HG03469 (cell line): ENCODE measurements at regions not wholly inside any gene's neighbourhood (a gene's known extent, or its start where the extent isn't known, plus 50 kb on each side); places are given as distances from the start of the nearest gene placed in this dataset.

Experiments
- ATAC-seq: cut with Tn5 transposase; IDR thresholded peaks from one replicate; pipeline ENCODE4 v1.9.1; 2021; ENCODE audit warnings: mild to moderate bottlenecking, moderate library complexity, moderate number of reproducible peaks; ENCODE audit not compliant: unreplicated experiment

GRCh38 chr2:235139956-235140800, 188.4 kb downstream of the SH3BP4 start:
- no peak for ATAC-seq

DNA sequence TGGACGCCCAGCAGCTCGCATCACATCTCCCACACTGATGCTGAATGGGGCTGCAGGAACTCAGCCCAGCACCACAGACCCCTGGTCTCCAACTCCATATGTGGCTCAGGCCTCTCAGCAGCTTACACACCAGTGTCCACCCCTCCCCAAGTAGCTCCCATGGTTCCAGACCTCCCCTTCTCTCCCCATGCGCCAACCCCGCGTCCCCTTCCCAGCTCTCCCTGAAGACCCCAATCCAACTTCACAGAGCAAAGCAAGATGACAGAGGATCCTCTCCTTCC, 188.9 kb downstream of the SH3BP4 start:
- ATAC-seq, result no peak

- no peak for ATAC-seq
These were observed 189.8 kb downstream of the SH3BP4 start for GRCh38 chr2:235141411-235142128.

GRCh38 chr2:235142601-235143000, 190.8 kb downstream of the SH3BP4 start:
- ATAC-seq, result no peak

DNA sequence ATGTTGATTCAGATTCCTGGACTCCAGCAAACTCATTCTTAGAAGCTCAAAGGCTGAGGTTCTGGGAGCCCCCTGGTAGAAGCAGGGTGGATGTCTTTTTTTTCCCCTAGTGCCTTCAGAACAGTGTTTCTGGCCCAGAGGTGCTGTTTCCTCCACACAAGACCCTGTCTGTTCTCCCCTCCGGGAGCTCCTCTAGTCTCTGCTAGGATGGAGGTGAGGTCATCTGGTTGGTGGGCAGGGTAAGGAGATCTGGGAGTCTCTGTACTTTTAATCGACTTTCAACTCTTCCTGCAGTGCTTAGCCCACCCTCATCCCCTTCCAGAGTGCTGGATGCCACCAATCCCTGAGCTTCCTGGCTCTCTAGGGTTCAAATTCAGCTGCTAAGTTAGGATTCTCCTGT, 192.0 kb downstream of the SH3BP4 start:
- no peak for ATAC-seq

GRCh38 chr2:235144291-235144690, 192.5 kb downstream of the SH3BP4 start:
- no peak for ATAC-seq

DNA sequence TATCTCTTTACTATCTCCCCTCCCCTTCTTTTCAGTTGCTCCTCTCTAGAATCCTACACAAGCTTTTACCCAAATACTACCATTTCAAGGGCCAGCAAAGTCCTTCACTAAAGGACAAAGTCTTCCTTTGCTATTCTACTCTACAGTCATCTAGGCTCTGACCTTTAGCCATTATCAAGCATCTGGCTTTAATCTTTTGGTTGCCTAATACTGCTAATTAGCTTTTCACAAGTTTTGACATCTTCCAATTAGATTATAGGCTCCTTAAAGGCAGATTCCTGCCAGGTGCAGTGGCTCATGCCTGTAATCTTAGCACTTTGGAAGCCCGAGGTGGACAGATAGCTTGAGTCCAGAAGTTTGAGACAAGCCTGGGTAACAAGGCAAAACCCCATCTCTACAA, 194.4 kb downstream of the SH3BP4 start:
- no peak for ATAC-seq

DNA sequence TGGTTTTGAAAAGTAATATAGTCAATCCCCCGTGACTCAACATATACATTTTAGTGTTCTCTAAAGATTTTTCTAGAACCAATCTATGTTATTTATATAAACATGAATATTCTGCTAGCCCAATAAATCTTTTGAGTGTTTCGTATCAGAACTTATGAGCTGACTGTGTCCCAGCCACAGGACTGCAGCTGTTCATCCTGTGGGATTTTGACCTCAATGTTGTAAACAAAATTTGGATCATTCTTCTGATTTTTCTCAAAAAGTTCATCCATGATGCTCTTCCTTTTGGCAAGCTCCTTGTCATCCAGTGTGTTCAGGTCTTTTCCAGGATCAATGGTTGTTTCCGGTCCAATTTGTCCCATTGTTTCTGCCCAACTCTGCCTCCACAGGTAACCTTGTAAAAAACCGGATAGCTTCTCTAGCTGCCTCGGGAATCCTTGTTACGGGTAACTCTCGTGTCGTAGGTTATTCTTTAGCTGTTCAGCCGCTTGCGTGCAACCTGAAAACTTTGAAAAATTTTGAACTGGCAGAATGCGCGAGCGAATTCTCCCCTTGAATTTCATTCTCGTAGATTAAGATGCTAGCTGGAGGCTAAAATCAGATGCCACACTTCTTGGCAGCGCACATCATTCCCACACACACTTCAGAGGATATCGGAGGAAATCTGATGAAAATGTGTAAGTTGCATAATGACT, 195.2 kb downstream of the SH3BP4 start:
- no peak for ATAC-seq

- no peak for ATAC-seq
These were observed 196.7 kb downstream of the SH3BP4 start for GRCh38 chr2:235148201-235149170.

- no peak for ATAC-seq
These were observed 197.4 kb downstream of the SH3BP4 start for GRCh38 chr2:235149240-235149659.

DNA sequence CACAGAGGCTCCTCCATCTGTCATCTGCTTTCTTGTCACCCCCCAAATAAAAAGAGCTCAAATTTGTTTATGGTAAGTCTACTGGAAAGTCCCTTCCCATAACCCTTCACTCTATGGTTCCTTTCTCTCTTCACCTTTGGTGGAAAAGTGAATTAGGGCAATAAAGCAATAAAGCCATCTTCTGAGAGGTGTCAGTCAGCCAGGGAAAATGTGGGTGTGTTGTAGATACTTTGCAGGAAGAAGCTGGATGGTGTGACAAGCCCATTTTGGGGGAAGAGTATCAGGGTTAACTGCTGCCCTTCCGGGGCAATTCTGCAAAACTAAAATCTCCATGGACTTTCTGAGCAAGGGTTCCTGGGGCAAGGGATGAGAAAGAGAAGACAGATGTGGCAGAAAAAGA, 197.9 kb downstream of the SH3BP4 start:
- ATAC-seq, result no peak

DNA sequence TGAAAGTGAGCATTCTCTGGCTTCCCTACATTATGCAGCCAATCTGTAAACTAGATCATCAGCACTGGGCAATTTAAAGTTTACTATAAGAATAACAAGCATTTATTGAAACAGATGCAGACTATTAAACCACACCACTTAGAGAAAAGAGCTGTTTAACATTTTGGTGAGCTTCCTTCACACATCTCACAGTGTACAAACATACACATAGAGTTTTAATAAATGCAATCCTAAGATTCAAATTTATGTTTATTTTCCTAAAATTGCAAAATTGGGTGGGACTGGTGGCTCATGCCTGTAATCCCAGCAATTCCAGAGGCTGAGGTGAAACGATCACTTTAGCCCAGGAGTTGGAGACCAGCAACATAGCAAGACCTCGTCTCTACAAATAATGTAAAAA, 199.3 kb downstream of the SH3BP4 start:
- no peak for ATAC-seq

DNA sequence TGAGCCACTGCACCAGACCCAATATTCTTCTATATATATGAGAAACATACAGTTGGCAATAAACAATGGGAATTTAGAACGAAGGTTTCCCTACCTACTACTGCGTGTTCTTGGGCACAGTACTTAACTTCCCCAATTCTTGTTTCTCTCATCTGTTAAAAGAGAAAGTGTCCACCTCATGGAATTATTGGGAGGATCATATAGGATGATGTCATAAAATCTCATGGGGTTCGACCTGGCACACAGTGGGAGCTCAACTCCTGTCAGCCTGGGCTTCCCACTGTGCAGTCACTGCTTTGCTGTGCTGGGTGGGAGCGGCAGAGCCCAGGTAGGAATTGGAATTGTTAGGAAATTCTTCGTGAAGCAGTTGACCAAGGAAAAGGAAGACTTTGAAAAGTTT, 203.3 kb downstream of the SH3BP4 start:
- no peak for ATAC-seq

- no peak for ATAC-seq
These were observed 204.2 kb downstream of the SH3BP4 start for GRCh38 chr2:235156055-235156454.

GRCh38 chr2:235157746-235158482, 206.1 kb downstream of the SH3BP4 start:
- ATAC-seq, result no peak

- no peak for ATAC-seq
These were observed 208.5 kb downstream of the SH3BP4 start for GRCh38 chr2:235160281-235160810.

DNA sequence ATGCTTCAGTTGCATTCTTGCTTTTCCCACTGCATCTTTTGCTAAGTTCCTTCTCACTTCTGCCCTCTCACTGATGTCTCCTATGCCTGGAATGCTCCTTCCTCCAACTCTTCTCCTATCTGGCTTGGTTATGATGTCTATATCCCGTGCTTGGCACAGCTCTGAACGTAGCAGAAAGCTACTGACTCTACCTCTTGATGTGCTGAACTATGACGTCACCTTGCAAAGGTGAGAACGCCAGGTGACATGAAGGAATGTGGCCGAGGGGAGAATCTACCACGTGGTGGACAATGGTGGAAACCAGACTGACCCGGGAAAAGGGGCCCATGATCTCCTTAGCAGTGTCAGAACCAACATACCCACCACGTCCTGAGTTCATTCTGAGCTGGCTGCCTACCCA, 209.7 kb downstream of the SH3BP4 start:
- ATAC-seq, result no peak

- no peak for ATAC-seq
These were observed 210.4 kb downstream of the SH3BP4 start for GRCh38 chr2:235162082-235162836.

- no peak for ATAC-seq
These were observed 211.0 kb downstream of the SH3BP4 start for GRCh38 chr2:235162837-235163197.
